Progenitor cell of endocrine pancreas (in vitro differentiated cells): ENCODE measurements at regions not wholly inside any gene's neighbourhood (a gene's known extent, or its start where the extent isn't known, plus 50 kb on each side); places are given as distances from the start of the nearest gene placed in this dataset.

Experiments used
- DNase-seq: peaks from one replicate; pipeline ENCODE4 v3.0.0; 2021; ENCODE audit warnings: low spot score; ENCODE audit not compliant: unreplicated experiment
- H3K27ac Mint-ChIP-seq: 2 replicates; pipeline ENCODE4 v1.8.0; 2021; ENCODE audit warnings: mild to moderate bottlenecking, moderate library complexity, mixed read lengths
- H3K27me3 Mint-ChIP-seq: 2 replicates; pipeline ENCODE4 v1.8.0; 2021; ENCODE audit warnings: mixed read lengths
- H3K36me3 Mint-ChIP-seq: 2 replicates; pipeline ENCODE4 v1.8.0; 2022; ENCODE audit warnings: mixed read lengths; ENCODE audit not compliant: insufficient read depth
- H3K4me1 Mint-ChIP-seq: 2 replicates; pipeline ENCODE4 v1.8.0; 2021; ENCODE audit warnings: low read depth, mixed read lengths
- H3K4me3 Mint-ChIP-seq: 2 replicates; pipeline ENCODE4 v1.8.0; 2021; ENCODE audit warnings: low read depth, mild to moderate bottlenecking, moderate library complexity, mixed read lengths
- H3K9me3 Mint-ChIP-seq: 2 replicates; pipeline ENCODE4 v1.8.0; 2021; ENCODE audit warnings: low read depth, mixed read lengths
- CTCF ChIP-seq: fragments of 200-600 bp; sonication (generic); IDR thresholded peaks from one replicate; pipeline ENCODE4 v1.5.0; 2021; ENCODE audit warnings: antibody characterized with exemption, mild to moderate bottlenecking; ENCODE audit not compliant: unreplicated experiment

- DNase-seq = no peak
- Mint-ChIP-seq H3K9me3 (peaks cover 8% of the 10 kb centered on the region), H3K4me1 (no peaks in the 10 kb centered on the region), H3K4me3 (no peak overlapping the region), H3K27ac (no peak overlapping the region), H3K27me3 (peaks cover 4% of the 10 kb centered on the region), H3K36me3 (no peaks in the 10 kb centered on the region)
- no peak for TF ChIP-seq CTCF
Measured at GRCh38 chr20:20897145-20897544, 184.7 kb upstream of the RALGAPA2 start.

DNA sequence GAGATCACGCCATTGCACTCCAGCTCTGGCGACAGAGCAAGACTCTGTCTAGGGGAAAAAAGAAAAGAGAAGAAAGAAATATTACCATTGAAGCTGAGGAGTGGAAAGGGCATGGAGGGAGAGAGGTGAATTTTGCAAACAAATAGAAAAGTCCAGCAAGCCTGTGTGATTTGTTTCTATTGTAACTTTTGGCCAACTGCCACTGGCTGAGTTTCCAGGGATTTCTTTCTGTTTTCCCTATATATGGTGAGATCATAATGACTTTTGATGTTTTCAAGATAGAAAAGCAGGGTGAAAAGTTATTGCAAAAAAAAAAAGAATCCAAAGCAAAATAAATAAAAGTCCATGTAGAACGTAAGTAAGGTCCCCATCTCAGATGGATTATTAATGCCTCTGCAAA lies 184.2 kb upstream of the RALGAPA2 start:
- no peak for DNase-seq
- no peaks in the 10 kb centered on the region for H3K36me3 Mint-ChIP-seq
- peaks cover 5% of the 10 kb centered on the region for H3K9me3 Mint-ChIP-seq
- no peak for TF ChIP-seq CTCF
- no peak overlapping the region for H3K27ac Mint-ChIP-seq
- peaks cover 10% of the 10 kb centered on the region for H3K27me3 Mint-ChIP-seq
- no peak overlapping the region for H3K4me3 Mint-ChIP-seq
- H3K4me1 Mint-ChIP-seq = no peaks in the 10 kb centered on the region

DNA sequence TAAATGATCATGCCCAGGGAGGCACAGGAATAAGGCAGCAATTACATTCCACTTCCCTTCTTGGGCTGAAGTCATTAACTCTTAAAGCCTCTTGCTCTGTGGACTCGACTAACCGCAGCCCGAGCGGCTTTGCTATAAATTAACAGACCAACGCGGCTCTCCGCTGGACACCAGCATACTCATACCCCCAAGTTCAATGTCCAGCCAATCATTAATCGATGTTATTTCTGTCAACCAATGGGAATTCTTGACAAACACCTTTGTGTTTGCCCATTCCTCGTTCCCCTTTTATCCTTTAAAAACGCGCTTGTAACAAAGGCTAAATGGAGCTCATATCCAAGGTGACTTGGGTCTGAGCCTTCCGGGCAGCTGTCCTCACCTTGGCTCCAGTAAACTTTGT lies 183.1 kb upstream of the RALGAPA2 start:
- Mint-ChIP-seq H3K4me1 (no peaks in the 10 kb centered on the region), H3K36me3 (no peaks in the 10 kb centered on the region), H3K9me3 (peaks cover 4% of the 10 kb centered on the region), H3K27me3 (peaks cover 17% of the 10 kb centered on the region), H3K4me3 (no peak overlapping the region), H3K27ac (no peak overlapping the region)
- TF ChIP-seq CTCF = no peak
- no peak for DNase-seq

DNA sequence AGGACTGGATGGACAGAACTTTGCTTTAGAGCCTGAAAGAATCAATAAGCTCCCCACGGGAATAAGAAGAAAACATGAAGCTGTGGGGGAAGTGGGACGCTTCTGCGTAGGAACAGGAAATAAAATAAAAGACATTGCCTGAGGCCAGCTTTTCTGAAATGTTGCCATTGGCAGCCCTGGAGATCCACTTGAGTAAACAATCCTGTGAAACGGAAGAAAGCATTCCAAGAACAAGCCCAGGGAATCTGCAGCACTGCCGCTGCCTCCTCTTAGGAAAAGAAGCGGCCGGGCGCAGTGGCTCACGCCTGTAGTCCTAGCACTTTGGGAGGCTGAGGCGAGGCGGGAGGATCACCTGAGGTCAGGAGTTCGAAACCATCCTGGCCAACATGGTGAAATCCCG lies 182.3 kb upstream of the RALGAPA2 start:
- Mint-ChIP-seq H3K27ac (no peak overlapping the region), H3K4me3 (no peak overlapping the region), H3K4me1 (no peaks in the 10 kb centered on the region), H3K27me3 (peaks cover 19% of the 10 kb centered on the region), H3K36me3 (no peaks in the 10 kb centered on the region), H3K9me3 (peaks cover 4% of the 10 kb centered on the region)
- DNase-seq = no peak
- no peak for TF ChIP-seq CTCF

- Mint-ChIP-seq H3K4me3 (no peak overlapping the region), H3K9me3 (peaks cover 4% of the 10 kb centered on the region), H3K27ac (no peak overlapping the region), H3K4me1 (no peaks in the 10 kb centered on the region), H3K36me3 (no peaks in the 10 kb centered on the region), H3K27me3 (peaks cover 22% of the 10 kb centered on the region)
- no peak for DNase-seq
- TF ChIP-seq CTCF = no peak
Measured at GRCh38 chr20:20894280-20894679, 181.8 kb upstream of the RALGAPA2 start.

DNA sequence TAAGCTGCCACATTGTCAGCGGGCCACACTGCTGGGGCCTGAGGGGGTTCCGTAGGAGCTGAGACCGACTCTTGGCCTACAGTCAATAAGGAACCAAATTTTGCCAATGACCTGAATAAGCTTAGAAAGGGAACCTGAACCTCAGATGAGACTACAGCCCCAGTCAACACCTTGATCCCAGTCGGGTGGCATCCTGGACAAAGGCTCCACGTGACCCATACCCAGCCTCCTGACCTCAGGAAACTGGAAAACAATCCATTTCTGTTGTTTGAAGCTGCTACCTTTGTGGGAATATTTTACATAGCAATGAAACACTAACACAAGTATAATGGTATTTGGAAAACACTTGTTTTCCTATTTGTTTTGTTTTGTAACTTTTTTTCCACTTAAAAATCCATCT lies 179.9 kb upstream of the RALGAPA2 start:
- H3K9me3 Mint-ChIP-seq = peaks cover 4% of the 10 kb centered on the region
- peaks cover 37% of the 10 kb centered on the region for H3K27me3 Mint-ChIP-seq
- H3K27ac Mint-ChIP-seq = no peak overlapping the region
- H3K36me3 Mint-ChIP-seq = no peaks in the 10 kb centered on the region
- no peak for DNase-seq
- H3K4me3 Mint-ChIP-seq = no peak overlapping the region
- no peak for TF ChIP-seq CTCF
- H3K4me1 Mint-ChIP-seq = peaks cover 3% of the 10 kb centered on the region
